AG20443 (cell line): ENCODE measurements at regions not wholly inside any gene's neighbourhood (a gene's known extent, or its start where the extent isn't known, plus 50 kb on each side); places are given as distances from the start of the nearest gene placed in this dataset.

Experiments
- DNase-seq: peaks from one replicate; pipeline ENCODE4 v3.0.0; 2012; ENCODE audit warnings: low spot score, mixed read lengths

DNA sequence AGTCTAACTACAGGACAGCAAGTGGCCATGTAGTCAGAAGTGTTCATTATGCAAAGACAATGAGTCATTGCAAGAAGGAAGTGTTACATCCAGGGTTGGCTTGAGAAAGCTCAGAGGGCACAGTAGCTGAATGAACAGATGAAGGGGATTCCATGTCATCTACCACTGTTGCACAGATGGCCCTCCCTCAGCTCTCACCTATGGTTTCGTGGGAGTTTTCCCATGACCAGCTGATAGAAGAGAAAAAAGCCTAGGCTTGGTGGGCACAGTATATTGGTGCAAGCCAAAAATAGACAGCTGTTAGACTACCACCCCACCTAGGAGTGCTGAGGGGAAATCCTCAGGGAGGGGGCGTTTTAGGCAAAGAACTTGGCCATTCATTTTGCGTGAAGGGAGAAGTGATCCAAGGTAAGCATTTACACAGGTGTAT is 217.0 kb downstream of the DMRT2 start:
- no peak for DNase-seq

DNA sequence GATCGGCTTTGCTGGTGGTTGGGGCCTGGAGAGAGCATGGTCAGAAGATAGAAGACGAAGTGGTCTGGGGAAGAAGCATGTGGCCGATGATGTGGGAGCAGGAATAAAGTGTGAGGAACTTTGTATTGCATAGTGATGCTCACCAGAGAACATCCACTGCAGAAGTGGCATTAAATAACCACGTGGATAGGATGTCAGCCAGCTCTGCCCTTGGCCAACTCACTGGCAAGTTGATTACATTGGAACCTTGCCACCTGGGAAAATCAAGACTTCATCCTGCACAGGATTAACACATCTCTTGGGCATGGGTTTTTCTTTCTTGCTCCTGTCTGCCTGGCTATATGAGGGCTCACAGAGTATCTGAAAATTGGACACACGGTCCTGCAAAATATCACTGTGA is 217.4 kb downstream of the DMRT2 start:
- no peak for DNase-seq

- DNase-seq = no peak
Observed at GRCh38 chr9:1269533-1270315, 219.6 kb downstream of the DMRT2 start.

DNA sequence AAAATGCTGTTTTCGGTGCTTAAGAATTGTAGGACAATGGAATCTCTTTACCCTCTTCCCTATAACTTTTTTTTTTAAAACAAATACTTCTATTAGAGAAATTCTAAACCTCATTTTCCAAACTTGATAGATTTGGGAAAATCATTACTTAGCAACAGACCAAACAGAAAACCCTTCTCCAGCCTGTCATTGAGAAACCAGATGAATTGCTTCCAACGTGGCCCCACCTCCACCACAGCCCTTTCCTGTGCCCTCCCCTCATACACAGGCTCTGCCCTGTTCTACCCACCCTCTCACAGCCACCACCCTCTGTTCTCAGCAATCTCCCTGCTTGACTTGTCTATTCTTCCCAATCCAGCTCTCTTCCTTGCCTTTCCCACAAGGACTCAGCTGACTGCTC is 221.2 kb downstream of the DMRT2 start:
- no peak for DNase-seq

- DNase-seq = no peak
Observed at GRCh38 chr9:1271786-1272185, 221.6 kb downstream of the DMRT2 start.

DNA sequence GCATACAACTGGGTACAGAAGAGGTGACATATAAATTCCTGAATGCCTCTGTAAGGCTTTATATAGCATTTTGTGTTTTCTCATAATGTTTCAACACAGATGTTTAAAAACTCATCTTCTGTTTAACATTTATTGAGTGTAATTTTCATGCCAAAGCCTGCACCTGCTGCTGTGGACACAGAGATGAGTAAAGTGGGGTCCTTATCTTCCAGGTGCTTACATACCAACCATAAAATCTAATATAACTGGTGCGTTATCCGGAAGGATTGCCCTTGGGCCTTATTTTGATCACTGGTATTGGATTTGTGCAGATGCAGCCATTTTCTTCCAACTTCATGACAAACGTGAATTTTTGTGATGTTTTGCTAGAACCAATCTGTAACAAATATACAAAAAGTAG is 222.3 kb downstream of the DMRT2 start:
- no peak for DNase-seq

GRCh38 chr9:1273859-1274258 is 223.7 kb downstream of the DMRT2 start:
- DNase-seq = no peak

GRCh38 chr9:1274334-1274733 is 224.2 kb downstream of the DMRT2 start:
- DNase-seq = no peak

GRCh38 chr9:1276474-1276873 is 226.3 kb downstream of the DMRT2 start:
- no peak for DNase-seq

GRCh38 chr9:1284727-1285126 is 234.6 kb downstream of the DMRT2 start:
- no peak for DNase-seq

GRCh38 chr9:1285526-1285925 is 235.4 kb downstream of the DMRT2 start:
- DNase-seq = no peak

GRCh38 chr9:1292384-1292783 is 242.2 kb downstream of the DMRT2 start:
- no peak for DNase-seq

- DNase-seq = no peak
Observed at GRCh38 chr9:1294641-1295258, 244.6 kb downstream of the DMRT2 start.

DNA sequence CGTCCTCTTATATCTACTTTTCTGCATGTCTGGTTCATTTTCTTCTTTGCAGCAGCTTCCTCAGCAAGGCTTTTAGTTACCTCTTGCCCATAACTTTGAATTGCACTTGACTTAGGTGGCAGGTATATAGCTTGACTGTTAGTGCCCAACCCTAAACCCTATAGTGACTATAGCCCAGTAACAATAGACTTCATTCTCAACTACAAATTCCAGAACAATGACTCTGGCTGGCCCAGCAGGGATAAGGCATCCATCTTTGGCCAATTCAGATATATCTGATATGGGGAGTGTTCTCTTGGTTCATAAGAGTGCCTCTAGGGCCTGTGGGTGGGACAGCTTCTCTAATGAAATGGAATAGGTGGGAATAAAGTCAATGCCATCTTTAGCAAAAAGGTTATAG is 246.2 kb downstream of the DMRT2 start:
- DNase-seq = no peak

- no peak for DNase-seq
Observed at GRCh38 chr9:1298046-1298445, 247.9 kb downstream of the DMRT2 start.

DNA sequence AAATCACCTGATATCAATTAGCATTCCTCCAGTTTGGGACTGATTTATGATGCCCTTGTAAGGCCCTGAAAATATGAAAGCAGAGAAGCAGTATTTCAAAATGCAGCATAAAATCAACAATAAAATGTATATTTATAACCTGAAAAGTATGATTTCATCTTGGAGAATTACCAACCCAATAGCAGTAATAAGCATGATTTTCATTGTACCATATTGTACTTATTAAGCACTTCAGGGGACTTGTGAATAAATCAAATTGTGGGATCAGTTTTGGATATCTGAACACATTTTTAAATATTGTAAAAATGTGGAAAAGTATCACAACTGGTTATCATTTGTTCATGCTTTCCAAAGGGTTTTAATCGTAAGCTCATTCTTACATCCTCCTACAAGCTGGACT is 250.8 kb downstream of the DMRT2 start:
- DNase-seq = no peak

DNA sequence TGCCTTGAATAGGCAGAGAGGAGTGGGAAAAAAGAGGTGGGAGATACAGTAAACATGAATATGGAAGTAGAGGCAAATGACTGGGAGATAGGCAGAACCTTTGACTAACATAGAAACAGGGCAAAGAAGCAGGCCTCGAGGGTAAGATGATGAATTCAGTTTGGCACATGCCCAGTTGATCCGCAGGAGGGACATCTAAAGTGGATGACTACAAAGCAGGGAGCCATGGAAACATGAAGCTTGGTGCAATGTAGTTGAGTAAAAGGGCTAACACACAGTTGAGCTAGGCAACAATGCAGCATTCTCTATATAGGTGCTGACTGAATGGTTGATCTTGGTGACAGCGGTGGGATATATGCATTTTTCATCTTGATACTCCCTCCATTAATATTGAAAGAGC is 253.8 kb downstream of the DMRT2 start:
- DNase-seq = no peak

- DNase-seq = no peak
Observed at GRCh38 chr9:1311462-1312042, 261.4 kb downstream of the DMRT2 start.

DNA sequence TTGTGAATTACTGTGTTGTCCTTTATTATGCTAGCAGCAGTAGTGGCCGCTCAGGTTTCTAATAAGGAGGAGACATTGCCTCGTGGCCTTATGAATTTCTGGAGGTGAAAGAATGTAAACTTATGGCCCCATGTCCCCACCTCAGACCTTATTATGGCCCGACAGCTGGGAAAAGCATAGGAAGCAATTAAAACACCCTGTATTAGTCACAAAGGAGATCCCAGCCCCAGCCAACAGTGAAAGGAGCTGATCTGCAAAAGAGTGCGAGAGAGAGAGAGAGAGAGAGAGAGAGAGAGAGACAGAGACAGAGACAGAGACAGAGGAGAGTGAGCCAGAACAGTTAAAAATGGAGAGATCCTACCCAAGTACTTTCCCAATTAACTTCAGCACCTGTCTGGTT is 269.3 kb downstream of the DMRT2 start:
- DNase-seq = no peak

DNA sequence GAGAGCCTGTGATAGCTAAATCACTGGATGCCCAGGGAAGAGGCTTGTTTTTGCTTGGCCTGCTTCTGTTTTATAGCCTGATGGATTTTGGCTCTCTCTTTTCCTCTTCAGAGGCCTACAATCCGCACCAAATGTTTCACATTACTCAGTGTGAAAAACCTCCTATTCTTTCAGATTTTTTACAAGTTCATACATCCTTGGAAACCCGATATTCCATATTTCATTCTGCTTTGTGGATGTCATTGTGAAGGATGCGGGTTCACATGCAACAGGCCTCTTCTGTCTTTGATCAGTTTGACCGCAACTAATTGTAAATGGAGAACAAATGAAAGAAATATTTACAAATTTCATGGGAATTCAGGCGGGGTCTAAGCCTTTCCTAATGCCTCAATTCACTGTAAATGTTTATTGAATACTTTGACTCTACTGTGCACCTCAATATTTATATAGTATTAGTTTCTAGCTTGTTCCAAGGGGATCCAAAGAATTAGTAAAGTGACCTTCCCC is 269.9 kb downstream of the DMRT2 start:
- no peak for DNase-seq

GRCh38 chr9:1320607-1321195 is 270.5 kb downstream of the DMRT2 start:
- no peak for DNase-seq

GRCh38 chr9:1327467-1327866 is 277.3 kb downstream of the DMRT2 start:
- no peak for DNase-seq

DNA sequence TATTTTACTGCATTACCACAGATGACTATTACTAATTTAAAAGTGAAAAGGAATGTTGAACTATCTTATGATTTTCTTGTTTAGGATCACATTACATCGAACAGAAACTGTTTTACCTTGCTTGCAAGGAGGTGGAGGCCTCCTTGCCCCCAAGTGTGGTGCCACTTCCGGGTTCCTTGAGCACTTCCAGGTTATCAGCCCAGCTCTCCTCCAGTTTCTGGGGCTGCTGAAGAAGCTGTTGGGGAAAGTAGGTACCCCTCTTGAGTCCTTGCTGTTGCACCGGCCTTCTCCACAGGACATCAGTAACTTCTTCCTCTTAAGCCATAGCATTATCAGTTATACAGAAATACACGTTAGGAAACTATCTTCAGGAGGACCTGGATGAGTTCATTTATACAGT is 278.2 kb downstream of the DMRT2 start:
- DNase-seq = no peak
